DND-41 (cell line): ENCODE measurements at regions not wholly inside any gene's neighbourhood (a gene's known extent, or its start where the extent isn't known, plus 50 kb on each side); places are given as distances from the start of the nearest gene placed in this dataset.

Experiments used
- EZH2 ChIP-seq: IDR thresholded peaks from 3 replicates; pipeline ENCODE4 v1.6.1; 2012; ENCODE audit warnings: borderline replicate concordance, low read depth, mild to moderate bottlenecking, moderate library complexity, low read length, inconsistent platforms; ENCODE audit not compliant: severe bottlenecking
- TF ChIP-seq, protein P1 (sequence below): IDR thresholded peaks from 2 replicates; pipeline ENCODE4 v1.5.1; 2012; ENCODE audit warnings: borderline replicate concordance, low read length, moderate library complexity, mild to moderate bottlenecking; ENCODE audit not compliant: poor library complexity, severe bottlenecking; ENCODE audit errors: extremely low read depth

GRCh38 chr2:52097071-52097470, 1065.1 kb upstream of the NRXN1 start:
- TF ChIP-seq, protein P1, sequence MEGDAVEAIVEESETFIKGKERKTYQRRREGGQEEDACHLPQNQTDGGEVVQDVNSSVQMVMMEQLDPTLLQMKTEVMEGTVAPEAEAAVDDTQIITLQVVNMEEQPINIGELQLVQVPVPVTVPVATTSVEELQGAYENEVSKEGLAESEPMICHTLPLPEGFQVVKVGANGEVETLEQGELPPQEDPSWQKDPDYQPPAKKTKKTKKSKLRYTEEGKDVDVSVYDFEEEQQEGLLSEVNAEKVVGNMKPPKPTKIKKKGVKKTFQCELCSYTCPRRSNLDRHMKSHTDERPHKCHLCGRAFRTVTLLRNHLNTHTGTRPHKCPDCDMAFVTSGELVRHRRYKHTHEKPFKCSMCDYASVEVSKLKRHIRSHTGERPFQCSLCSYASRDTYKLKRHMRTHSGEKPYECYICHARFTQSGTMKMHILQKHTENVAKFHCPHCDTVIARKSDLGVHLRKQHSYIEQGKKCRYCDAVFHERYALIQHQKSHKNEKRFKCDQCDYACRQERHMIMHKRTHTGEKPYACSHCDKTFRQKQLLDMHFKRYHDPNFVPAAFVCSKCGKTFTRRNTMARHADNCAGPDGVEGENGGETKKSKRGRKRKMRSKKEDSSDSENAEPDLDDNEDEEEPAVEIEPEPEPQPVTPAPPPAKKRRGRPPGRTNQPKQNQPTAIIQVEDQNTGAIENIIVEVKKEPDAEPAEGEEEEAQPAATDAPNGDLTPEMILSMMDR: no peak
- TF ChIP-seq EZH2: no peak
